ENCODE measurements at regions not wholly inside any gene's neighbourhood (a gene's known extent, or its start where the extent isn't known, plus 50 kb on each side); places are given as distances from the start of the nearest gene placed in this dataset.

DNA sequence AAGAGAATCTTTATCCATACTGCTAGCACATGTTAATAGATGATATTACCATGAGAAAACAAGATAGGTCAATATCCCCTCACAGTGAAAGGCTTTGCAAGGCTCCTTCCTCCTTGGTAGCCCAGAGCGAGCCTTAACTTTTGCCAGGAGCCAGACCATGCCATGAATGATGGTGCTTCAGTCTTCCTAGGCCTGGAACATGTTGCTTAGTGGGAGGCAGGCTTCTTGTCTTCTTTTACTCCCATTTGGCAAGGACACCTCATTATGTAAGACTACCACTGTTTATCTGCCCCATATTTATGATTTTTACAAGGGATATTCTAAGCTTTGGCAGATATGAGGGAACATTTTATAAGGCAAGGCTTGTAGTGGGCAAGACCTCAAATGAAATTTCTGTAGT lies 90.8 kb downstream of the GJA1 start:
- TF ChIP-seq CTCF (IDR thresholded peaks at IDR 0.05) (no peak), POLR2A (IDR thresholded peaks at IDR 0.05; ENCODE audit: low read depth) (no peak)
